Left kidney (tissue), 1 donor: ENCODE measurements at regions not wholly inside any gene's neighbourhood (a gene's known extent, or its start where the extent isn't known, plus 50 kb on each side); places are given as distances from the start of the nearest gene placed in this dataset.

ENCODE experiments used
- DNase-seq: peaks from one replicate; pipeline ENCODE4 v3.0.0-alpha.2; 2013

GRCh38 chr6:68391953-68392352, 243.1 kb upstream of the ADGRB3 start:
- DNase-seq, result no peak

DNA sequence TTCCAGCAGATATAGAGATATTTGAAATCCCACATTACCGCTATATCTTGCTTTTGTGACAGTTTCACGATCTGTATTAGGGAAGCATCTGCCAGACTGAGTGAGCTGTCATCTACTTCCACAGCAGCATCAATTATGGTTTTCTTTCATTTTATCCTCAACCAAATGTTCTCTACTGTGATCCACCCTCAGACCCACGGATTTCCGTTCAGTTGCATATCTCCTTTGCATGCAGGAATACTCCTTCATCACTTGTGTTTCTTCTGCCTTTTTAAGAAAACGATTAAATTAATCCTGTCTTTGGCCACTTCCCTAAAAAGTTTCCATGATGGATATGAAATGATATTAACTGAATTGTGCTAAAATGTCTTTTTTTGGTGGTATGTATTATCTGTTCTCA, 262.1 kb upstream of the ADGRB3 start:
- no peak for DNase-seq

- DNase-seq, result no peak
Measured at GRCh38 chr6:68368845-68369244, 266.2 kb upstream of the ADGRB3 start.

DNA sequence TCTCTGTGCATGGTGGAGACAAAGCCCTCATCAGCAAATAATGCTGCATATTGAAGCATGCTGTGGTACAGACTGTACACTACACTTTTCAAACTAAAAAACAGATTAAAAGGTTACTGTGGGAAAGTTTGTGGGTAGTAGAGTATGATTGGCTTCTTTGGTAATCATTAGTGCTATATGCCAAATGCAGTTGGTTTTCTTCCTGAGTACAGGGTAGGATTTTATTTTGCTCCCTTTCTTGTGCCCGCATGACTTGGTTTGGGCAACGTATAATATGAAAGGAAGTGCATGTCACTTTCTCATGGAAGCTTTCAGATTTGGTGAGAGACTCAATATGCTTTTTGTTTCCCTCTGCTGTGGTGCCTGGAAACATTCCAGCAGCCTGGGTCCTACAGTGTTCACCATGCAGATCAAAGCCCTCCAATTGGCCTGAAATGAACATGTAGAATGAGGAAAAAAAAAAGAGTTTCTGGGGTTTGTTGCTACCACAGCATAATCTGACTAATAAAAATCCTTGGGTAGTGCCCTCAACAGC, 270.7 kb upstream of the ADGRB3 start:
- DNase-seq, result no peak

DNA sequence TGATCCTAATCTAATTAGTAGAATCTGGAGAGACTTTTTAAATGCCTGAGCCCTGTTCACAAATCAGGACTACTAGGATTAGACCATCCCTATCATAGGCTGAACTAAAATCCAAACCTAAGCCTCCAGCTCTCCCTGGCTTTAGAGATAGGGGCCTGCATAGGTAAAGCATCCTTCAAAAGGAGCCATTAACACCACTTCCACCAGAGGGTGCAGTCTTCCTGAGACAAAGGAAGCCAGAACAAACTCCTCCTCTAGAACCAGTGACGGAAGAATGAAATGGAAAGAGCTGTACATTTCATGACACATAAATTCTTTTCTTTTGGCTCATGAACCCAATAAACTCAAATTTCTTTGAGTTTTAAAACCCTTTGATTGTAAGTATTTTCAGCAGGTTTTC, 291.2 kb upstream of the ADGRB3 start:
- DNase-seq, result peak; percentile 3

DNA sequence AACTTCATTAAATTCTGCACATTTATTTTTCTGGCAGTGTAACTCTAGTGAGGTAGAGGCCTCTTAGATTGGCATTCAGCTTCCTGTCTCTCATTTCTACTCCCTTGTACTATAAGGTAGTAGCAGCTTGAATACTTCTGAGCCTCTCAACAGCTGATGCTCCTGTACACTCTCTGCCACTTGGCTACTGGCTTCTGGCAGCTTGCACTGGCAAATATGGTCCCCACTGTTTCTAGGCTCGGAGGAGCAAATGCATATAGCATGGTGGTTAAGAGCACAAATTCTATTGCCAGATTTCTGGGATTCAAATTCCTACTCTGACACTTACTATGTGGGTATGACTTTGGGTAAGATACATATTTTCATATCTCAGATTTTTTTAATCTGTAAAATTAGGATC, 292.8 kb upstream of the ADGRB3 start:
- DNase-seq, result no peak

- no peak for DNase-seq
Measured at GRCh38 chr6:68339488-68340131, 295.5 kb upstream of the ADGRB3 start.

DNA sequence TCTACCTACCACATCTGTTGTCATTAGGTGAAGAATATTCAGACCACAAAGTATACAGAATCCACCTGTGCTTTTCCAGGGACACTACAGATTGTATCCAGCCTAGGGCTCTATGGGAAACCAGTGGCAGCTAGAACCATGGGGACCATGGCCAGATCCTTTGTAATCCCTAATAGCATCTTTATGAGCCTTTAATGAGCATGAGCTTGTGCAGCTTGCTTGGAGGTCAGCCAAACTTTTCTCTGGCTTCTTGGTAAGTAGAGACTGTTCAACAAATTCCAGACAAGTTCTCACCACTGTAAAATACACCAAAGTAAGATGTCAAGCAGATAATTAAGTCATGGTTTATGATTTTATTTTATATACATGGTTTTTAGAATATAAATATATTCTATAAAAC, 301.6 kb upstream of the ADGRB3 start:
- DNase-seq, result no peak

- no peak for DNase-seq
Measured at GRCh38 chr6:68328156-68328555, 306.9 kb upstream of the ADGRB3 start.

DNA sequence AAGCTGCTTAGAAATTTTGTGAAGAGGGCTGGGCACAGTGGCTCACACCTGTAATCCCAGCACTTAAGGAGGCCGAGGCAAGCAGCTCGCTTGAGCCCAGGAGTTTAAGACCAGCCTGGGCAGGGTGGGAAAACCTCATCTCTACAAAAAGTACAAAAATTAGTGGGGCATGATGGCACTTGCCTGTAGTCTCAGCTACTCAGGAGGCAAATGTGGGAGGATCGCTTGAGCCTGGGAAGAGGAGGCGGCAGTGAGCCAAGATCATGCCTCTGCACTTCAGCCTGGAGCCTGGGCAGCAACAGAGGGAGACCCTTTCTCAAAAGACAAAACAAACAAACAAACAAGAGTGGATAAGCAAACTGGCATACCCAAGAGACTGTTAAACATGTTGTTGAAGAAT, 308.3 kb upstream of the ADGRB3 start:
- no peak for DNase-seq

DNA sequence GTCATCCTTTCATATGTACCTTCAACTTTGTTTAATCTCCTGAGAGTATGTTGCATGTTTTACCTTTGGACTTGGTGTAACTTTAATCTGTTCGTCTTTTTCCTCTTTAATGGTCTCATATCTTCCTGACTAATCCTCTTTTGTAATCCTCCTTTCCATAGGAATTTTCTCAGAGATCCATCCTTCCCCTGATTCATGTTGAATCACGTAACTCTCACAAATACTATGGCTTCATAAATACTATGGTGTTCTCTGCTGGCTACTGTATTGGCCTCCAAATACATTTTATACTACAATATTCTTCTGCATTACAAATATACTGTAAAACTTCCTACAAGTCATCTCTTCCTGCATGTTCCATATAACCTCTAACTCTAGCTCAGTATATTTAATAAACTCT, 317.7 kb upstream of the ADGRB3 start:
- DNase-seq, result no peak

- no peak for DNase-seq
Measured at GRCh38 chr6:68313911-68314310, 321.2 kb upstream of the ADGRB3 start.

DNA sequence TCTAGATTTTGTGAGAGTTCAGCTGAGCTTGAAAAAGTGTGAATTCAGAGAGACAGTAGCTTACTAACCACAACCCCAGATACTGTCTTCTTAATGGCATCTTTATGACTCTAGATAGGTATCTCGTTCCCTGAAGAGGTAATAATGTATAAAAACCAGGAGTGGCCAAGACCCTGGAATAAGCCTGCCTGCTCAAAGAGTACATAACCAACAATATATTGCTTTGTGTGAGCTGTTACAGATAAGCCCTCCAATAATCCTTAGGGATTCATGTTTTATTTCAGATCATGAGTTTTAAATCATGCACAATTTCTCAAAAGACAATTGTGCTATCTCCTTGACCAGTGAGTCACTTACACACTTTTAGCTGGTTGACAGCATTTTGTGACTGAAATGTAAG, 327.8 kb upstream of the ADGRB3 start:
- DNase-seq, result no peak

DNA sequence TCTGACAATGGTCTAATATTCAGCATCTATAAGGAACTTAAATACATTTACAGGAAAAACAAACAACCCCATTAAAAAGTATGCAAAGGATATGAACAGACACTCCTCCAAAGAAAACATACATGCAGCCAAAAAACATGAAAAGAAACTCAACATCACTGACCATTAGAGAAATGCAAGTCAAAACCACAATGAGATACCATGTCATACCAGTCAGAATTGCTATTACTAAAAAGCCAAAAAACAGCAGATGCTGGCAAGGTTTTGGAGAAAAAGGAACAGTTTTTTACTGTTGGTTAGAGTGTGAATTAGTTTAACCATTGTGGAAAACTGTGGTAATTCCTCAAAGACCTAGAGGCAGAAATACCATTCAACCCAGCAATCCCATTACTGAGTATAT, 339.0 kb upstream of the ADGRB3 start:
- DNase-seq, result no peak

- no peak for DNase-seq
Measured at GRCh38 chr6:68282646-68283045, 352.4 kb upstream of the ADGRB3 start.

- no peak for DNase-seq
Measured at GRCh38 chr6:68279793-68280557, 355.1 kb upstream of the ADGRB3 start.

DNA sequence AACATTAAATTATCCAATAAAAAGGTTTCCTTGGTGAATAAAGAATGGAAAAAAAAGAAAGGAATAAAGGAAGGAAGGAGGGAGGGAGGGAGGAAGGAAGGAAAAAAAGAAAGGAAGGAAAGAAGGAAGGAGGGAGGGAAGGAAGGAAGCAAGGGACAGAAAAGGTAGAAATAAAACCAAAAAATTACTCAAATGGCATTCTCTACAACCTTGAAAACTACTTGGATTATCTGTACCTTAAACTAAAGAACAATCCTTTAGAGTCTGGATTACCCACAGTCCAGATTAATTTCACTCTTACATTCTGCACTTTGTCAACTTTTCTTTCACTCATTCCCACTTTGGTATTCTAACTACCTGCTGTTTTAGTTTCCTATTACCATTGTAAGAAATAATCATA, 361.8 kb upstream of the ADGRB3 start:
- no peak for DNase-seq

- no peak for DNase-seq
Measured at GRCh38 chr6:68256391-68256790, 378.7 kb upstream of the ADGRB3 start.

DNA sequence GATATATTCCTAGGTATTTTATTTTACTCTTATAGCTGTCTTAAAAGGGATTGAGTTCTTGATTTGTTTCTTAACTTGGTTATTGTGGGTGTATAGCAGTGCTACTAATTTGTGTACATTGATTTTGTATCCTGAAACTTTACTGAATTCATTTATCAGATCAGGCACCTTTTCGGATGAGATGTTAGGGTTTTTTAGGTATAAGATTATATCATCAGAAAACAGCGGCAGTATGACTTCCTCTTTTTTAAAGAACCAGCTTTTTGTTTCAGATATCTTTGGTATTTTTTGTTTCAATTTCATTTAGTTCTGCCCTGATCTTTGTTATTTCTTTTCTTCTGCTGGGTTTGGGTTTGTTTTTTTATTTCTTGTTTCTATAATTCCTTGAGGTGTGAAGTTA, 382.4 kb upstream of the ADGRB3 start:
- DNase-seq, result no peak

DNA sequence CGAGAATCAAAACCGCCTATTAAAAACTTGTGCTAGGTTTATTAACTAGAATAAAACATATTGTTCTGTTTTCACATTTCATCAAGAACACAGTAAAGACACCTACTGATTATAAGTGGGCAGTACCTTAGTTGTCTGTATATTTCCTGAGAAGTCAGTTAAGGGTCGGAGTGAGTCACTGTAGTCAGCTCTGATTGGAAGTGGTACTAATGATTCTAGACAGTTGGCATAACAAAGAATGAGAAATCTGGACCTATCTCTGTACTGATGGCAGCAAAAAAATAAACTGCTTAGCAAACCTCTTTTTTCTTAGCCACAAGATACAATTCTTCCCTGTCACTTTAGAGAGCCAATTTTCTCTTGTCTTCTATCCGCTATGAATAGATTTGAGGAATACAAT, 387.3 kb upstream of the ADGRB3 start:
- no peak for DNase-seq

DNA sequence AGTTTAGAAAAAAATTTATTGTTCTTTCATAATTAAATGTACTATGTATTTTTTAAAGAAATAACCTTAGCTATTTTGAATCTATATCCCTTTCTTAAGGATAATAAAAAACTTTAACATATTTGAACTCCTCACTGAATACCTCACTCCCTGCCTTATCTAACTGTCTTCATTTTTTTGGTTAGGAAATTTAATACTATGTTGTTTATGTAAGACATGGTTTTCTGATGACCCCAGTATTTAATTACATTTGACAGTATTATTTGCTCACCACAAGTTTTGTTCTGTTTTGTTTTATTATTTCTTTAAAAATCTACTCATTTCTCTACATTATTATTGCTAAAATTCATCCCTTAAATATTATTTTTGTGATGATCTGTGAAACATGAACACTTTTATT, 394.4 kb upstream of the ADGRB3 start:
- DNase-seq, result no peak

DNA sequence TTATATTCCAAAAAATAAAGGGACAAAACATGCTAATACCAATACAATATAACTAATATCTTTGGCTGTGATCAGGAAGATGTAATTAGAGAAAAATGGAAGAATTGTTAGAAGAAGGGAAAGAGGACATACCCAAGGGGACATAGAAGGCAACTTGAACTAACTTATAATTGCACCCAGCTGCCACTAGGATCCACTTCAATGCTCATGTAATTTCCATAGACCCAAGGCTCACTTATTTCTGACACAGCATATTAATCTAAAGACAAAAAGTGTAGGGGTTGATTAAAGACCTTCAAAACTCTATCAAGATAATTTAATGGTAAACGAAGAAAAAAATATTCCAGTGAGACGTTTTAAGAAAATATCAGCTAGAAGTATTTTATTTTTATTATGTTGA, 396.0 kb upstream of the ADGRB3 start:
- DNase-seq, result no peak

DNA sequence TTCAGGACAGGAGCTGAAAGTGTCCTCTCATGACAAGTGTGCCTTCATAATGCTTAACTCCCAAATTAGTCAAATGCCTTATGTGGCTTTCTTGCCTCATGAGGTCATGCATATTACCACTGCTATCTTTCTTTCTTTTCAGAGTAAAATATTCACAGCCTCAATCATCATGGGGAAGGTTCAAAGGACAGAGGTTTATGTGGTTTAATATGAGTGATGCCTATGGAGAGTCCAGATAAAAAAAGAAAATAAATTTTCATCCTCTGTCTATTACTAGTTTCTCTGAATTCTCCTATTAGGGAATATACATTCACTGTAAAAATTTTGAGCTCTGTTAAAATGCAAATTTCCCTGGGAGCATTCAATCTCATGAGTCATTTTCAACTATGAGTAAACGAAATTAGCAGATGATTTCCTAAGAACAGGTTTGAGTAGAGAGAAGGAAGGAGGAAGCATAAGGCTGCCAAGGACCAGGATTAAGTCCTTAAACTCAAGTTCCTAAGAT, 396.9 kb upstream of the ADGRB3 start:
- DNase-seq, result no peak

GRCh38 chr6:68237205-68237604, 397.9 kb upstream of the ADGRB3 start:
- DNase-seq, result no peak
